Fibroblast of lung (primary cell): ENCODE measurements at regions not wholly inside any gene's neighbourhood (a gene's known extent, or its start where the extent isn't known, plus 50 kb on each side); places are given as distances from the start of the nearest gene placed in this dataset.

Experiments
- EZH2 ChIP-seq: IDR thresholded peaks from 2 replicates; pipeline ENCODE4 v1.5.1; 2012; ENCODE audit warnings: low read length, control low read depth, mild to moderate bottlenecking; ENCODE audit errors: missing control alignments
- TF ChIP-seq, protein P1 (sequence below), 2 donors: IDR thresholded peaks in 1 of 2; conservative IDR thresholded peaks in 1 of 2; 1 replicate in 1 of 2; 2 replicates in 1 of 2; pipeline ENCODE4 v1.5.1; 2011 to 2012; ENCODE audit warnings: low read length in 2 of 2, control low read depth in 1 of 2, inconsistent platforms in 1 of 2, low read depth in 1 of 2, mild to moderate bottlenecking in 1 of 2

DNA sequence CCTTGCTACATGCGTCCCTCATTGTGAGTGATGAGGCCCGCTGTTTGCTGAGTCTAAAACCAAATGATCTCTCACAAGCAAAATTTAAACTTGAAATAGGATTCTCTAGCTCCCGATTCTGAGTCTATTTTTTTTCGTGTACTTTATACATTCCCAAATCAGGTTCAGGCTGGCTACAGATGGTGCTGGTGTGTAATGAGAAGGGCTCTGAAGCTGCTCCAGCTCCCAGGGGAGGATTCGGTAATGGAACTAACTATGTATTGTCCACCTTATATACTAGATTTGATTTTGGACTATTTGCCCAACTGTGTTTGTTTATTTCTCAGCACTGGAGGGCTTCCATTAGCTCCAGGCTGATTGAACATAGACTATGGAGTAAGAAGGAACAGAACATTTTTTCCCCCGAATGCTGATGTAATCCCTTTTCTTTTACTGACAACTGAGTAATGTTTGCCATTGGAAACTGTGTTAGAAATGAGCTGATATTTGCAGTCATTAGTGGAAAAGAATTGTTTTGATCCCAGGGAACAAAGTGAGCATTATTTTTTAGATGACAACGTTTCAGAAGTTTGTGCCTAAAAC lies 274.0 kb upstream of the FIGN start:
- TF ChIP-seq, protein P1, sequence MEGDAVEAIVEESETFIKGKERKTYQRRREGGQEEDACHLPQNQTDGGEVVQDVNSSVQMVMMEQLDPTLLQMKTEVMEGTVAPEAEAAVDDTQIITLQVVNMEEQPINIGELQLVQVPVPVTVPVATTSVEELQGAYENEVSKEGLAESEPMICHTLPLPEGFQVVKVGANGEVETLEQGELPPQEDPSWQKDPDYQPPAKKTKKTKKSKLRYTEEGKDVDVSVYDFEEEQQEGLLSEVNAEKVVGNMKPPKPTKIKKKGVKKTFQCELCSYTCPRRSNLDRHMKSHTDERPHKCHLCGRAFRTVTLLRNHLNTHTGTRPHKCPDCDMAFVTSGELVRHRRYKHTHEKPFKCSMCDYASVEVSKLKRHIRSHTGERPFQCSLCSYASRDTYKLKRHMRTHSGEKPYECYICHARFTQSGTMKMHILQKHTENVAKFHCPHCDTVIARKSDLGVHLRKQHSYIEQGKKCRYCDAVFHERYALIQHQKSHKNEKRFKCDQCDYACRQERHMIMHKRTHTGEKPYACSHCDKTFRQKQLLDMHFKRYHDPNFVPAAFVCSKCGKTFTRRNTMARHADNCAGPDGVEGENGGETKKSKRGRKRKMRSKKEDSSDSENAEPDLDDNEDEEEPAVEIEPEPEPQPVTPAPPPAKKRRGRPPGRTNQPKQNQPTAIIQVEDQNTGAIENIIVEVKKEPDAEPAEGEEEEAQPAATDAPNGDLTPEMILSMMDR (conservative IDR thresholded peaks at IDR 0.05 in 1 of 2, IDR thresholded peaks at IDR 0.05 in 1 of 2; ENCODE audit: low read depth in 1 of 2, low read length in 2 of 2): no peak
- TF ChIP-seq EZH2: no peak
